HL-60/S4 treated with phorbol 12-myristate 13-acetate at 8.2 ng/mL for 4 days and 3 days (cell line): ENCODE measurements at regions not wholly inside any gene's neighbourhood (a gene's known extent, or its start where the extent isn't known, plus 50 kb on each side); places are given as distances from the start of the nearest gene placed in this dataset.
"Not testable (repeated sequence)": the region's sequence is repeated elsewhere in the genome, so short reads cannot be mapped to it uniquely, and the experiment has no call there.

ENCODE experiments used
- in situ Hi-C: fragments of 300-500 bp; cut with MboI; formaldehyde crosslinking; loops from 2 replicates; pipeline ENCODE4 v1.15.0; 2022; ENCODE audit warnings: low sequenced_read_pairs

- in situ Hi-C loops: no loop called here
Measured at GRCh38 chr7:13724977-13725566, 264.4 kb downstream of the ETV1 start.

- in situ Hi-C loops: no loop called here
Measured at GRCh38 chr7:13725591-13725990, 263.9 kb downstream of the ETV1 start.

GRCh38 chr7:13727279-13727678, 262.2 kb downstream of the ETV1 start:
- in situ Hi-C loops: no loop called here

- in situ Hi-C loops: no loop called here
Measured at GRCh38 chr7:13727751-13728150, 261.7 kb downstream of the ETV1 start.

- in situ Hi-C loops: not testable (repeated sequence)
Measured at GRCh38 chr7:13728430-13728829, 261.0 kb downstream of the ETV1 start.

GRCh38 chr7:13731643-13732042, 257.8 kb downstream of the ETV1 start:
- in situ Hi-C loops: no loop called here

GRCh38 chr7:13737563-13737962, 251.9 kb downstream of the ETV1 start:
- in situ Hi-C loops: no loop called here

- in situ Hi-C loops: no loop called here
Measured at GRCh38 chr7:13742126-13742525, 247.3 kb downstream of the ETV1 start.

- in situ Hi-C loops: no loop called here
Measured at GRCh38 chr7:13742811-13743210, 246.7 kb downstream of the ETV1 start.

GRCh38 chr7:13743226-13743625, 246.2 kb downstream of the ETV1 start:
- in situ Hi-C loops: no loop called here

GRCh38 chr7:13745530-13745929, 243.9 kb downstream of the ETV1 start:
- in situ Hi-C loops: no loop called here

- in situ Hi-C loops: no loop called here
Measured at GRCh38 chr7:13748998-13749397, 240.5 kb downstream of the ETV1 start.

- in situ Hi-C loops: no loop called here
Measured at GRCh38 chr7:13749636-13750035, 239.8 kb downstream of the ETV1 start.

GRCh38 chr7:13751766-13752165, 237.7 kb downstream of the ETV1 start:
- in situ Hi-C loops: no loop called here

GRCh38 chr7:13757841-13758240, 231.6 kb downstream of the ETV1 start:
- in situ Hi-C loops: no loop called here

GRCh38 chr7:13765853-13766252, 223.6 kb downstream of the ETV1 start:
- in situ Hi-C loops: not testable (repeated sequence)

- in situ Hi-C loops: no loop called here
Measured at GRCh38 chr7:13770305-13770704, 219.2 kb downstream of the ETV1 start.

GRCh38 chr7:13774976-13775375, 214.5 kb downstream of the ETV1 start:
- in situ Hi-C loops: no loop called here

GRCh38 chr7:13777242-13777641, 212.2 kb downstream of the ETV1 start:
- in situ Hi-C loops: no loop called here

GRCh38 chr7:13778967-13779366, 210.5 kb downstream of the ETV1 start:
- in situ Hi-C loops: no loop called here

- in situ Hi-C loops: no loop called here
Measured at GRCh38 chr7:13790611-13791010, 198.9 kb downstream of the ETV1 start.

- in situ Hi-C loops: no loop called here
Measured at GRCh38 chr7:13792208-13792607, 197.3 kb downstream of the ETV1 start.

GRCh38 chr7:13793926-13794325, 195.5 kb downstream of the ETV1 start:
- in situ Hi-C loops: no loop called here
